GM10266 (cell line): ENCODE measurements at regions not wholly inside any gene's neighbourhood (a gene's known extent, or its start where the extent isn't known, plus 50 kb on each side); places are given as distances from the start of the nearest gene placed in this dataset.

Experiments
- DNase-seq: peaks from one replicate; pipeline ENCODE4 v3.0.0; 2012; ENCODE audit errors: extremely low spot score
- TF ChIP-seq, protein P1 (sequence below): IDR thresholded peaks from 2 replicates; pipeline ENCODE4 v1.5.1; 2012; ENCODE audit warnings: mild to moderate bottlenecking, low read depth; ENCODE audit not compliant: control insufficient read depth, insufficient read depth; ENCODE audit errors: missing control alignments

DNA sequence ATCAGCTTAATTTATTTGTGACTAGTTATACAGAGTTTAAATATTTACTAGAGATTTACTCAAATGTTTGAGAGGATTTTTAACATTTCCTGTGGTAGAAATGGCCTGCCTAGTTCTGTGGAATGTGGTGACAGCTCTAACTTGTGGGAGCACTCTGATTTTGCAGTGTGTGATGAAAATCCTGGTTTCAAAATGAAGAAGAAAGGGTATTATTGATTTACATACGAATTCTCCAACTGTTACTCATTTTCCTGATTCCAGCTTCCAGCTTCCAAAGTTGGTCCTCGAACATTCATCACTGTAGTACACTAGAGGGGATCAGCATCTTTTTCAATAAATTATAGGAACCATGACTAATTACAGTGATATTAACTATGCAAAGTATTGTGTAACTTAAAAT, 462.7 kb upstream of the PKN2 start:
- TF ChIP-seq, protein P1, sequence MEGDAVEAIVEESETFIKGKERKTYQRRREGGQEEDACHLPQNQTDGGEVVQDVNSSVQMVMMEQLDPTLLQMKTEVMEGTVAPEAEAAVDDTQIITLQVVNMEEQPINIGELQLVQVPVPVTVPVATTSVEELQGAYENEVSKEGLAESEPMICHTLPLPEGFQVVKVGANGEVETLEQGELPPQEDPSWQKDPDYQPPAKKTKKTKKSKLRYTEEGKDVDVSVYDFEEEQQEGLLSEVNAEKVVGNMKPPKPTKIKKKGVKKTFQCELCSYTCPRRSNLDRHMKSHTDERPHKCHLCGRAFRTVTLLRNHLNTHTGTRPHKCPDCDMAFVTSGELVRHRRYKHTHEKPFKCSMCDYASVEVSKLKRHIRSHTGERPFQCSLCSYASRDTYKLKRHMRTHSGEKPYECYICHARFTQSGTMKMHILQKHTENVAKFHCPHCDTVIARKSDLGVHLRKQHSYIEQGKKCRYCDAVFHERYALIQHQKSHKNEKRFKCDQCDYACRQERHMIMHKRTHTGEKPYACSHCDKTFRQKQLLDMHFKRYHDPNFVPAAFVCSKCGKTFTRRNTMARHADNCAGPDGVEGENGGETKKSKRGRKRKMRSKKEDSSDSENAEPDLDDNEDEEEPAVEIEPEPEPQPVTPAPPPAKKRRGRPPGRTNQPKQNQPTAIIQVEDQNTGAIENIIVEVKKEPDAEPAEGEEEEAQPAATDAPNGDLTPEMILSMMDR, result no peak
- DNase-seq, result no peak

DNA sequence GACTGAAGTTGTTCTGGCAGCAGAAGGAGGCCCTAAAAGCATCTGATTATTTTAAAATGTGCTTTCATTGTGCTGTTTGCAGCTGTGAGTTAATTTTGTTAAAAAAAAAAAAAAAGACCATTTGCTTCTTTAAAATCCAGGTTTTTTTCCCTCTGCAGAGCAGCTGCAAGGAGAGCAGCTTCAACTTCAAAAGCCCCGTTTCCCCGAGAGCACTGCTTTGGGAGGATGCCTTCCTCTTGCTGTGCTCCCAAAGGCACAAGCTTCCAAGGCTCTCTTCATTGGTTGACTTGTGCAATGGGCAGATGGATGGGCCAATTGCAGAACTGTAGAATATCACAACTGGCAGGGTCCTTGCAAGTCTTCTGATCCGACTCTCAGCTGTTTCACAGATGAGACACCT, 459.2 kb upstream of the PKN2 start:
- no peak for DNase-seq
- TF ChIP-seq, protein P1, result no peak

DNA sequence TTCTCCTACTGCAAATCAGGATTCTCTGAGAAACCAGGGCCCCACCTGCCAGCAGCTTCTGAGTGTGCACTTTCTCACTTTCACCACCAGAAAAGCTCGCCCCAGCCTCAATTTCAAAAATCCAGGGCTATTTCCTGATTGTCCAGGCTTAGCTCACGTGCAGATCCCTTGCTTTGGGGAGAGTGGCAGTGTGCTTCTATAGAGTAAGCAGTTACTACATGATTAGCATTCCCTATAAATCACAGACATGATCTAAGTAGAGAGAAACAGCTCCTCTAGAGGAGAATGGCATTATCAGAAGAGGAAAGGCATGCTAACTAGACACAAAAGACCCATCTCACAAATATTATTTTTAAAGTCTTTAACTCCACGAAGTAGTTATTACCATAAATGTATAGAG, 456.0 kb upstream of the PKN2 start:
- no peak for DNase-seq
- TF ChIP-seq, protein P1, result no peak

DNA sequence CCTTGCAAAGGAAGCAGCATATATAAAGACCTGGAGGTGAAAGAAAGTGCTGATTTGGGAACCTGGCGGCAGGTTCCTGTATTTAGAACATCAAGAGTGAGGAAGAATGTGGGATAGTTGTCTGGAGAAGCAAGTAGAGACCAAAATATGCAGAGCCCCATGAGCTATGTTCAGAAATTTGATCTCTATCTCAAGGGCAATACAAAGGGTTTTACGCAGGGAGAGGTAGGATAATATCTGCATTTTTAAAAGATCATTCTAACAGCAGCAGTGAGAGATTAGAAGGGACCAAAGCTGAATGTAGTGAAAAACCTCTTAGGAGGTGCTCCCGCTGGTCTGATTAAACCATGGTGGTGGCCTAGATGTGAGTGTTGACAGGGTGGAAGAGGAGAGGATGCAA, 453.9 kb upstream of the PKN2 start:
- TF ChIP-seq, protein P1, result no peak

DNA sequence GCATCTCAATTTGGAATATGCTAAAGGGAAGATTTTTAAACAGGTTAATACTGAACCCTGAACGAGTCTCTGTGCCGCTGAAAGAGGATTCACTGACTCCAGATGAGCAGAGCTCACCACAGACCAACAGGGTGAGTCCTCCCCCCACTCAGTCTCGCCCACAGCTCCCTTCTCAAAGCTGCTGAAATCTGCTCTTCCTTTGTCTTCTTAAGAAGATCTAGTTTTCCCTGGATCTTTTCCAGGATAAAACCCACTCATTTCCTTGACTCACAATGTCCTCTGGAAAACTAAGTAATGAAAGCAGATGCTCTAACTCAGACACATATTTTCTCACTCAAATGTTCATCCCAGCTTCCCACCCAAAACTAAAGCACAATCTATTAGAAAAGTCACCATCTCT, 447.0 kb upstream of the PKN2 start:
- TF ChIP-seq, protein P1, result no peak
- no peak for DNase-seq

More for the DNA sequence above, 453.9 kb upstream of the PKN2 start:
- DNase-seq, result no peak

DNA sequence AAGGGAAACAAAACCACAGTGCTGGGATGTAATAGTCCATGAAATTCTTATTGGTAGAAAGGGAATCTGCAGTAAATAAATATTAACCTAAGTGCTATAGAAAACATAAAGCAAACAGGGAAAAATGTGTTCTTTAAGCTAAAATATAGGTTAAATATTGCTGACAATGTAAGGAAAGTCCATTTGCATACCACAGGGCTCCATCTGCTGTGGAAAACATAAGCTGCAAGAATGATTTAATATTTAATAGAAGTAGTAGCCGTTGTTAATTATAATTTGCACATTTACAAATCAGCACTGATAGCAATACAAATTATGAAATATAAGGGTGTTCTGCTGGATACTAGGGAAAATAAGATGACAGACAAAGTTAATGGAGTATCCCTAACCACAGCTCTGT, 444.9 kb upstream of the PKN2 start:
- DNase-seq, result no peak
- TF ChIP-seq, protein P1, result no peak

DNA sequence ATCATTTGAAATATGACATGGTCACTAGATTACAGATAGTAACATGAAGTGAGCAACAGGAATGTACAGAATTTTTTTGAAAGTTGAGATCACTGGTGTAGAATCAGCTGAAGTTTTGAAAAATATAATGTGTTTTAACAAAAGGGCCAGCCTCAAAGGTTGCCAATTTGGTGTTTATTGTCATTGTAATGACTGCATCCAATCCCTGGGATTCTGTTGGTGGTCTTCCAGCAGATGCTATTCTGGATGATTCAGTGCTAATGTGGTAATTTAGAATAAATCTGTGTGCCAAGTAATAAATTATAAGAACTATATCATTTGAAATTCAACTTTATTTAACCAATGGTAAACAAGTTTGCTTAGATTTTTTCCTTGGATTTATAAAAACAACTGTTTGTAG, 436.4 kb upstream of the PKN2 start:
- no peak for DNase-seq
- TF ChIP-seq, protein P1, result no peak
